ENCODE measurements at regions not wholly inside any gene's neighbourhood (a gene's known extent, or its start where the extent isn't known, plus 50 kb on each side); places are given as distances from the start of the nearest gene placed in this dataset.

DNA sequence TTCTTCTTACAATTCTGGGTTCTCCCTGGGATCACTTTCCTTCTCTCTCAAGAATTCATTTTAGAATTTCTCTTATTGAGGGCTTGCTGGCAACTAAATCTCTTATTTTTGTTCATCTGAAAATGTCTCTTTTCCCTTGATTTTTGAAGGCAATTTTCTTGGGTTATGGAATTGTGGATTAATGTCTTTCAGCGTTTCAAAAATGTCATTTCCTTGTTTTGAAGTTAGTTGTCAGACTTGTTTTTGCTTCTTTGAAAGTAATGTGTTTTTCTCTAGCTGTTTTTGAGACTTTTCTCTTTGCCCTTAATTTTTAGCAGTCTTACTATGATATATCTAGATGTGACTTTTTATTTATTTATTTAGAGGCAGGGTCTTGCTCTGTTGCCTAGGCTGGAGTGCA, 205.7 kb downstream of the CHIC2 start:
- ChIA-PET POLR2A (ENCODE audit: low non-redundant PET) (no interaction called here), CTCF (no interaction called here)
- H3K36me3 ChIP-seq (ENCODE audit: insufficient read depth, low read length, poor library complexity, severe bottlenecking), result no peaks in the 10 kb centered on the region
- no peak overlapping the region for H3K27ac ChIP-seq (ENCODE audit: low read depth, low read length, poor library complexity, severe bottlenecking)
- no peaks in the 10 kb centered on the region for H3K9me3 ChIP-seq (ENCODE audit: low read depth, low read length, poor library complexity, severe bottlenecking)
- H3K4me1 ChIP-seq (ENCODE audit: insufficient read depth, low read length, poor library complexity, severe bottlenecking), result no peaks in the 10 kb centered on the region
- no peak overlapping the region for H3K4me3 ChIP-seq (ENCODE audit: low read depth, low read length, poor library complexity, severe bottlenecking)
- TF ChIP-seq, protein P1, sequence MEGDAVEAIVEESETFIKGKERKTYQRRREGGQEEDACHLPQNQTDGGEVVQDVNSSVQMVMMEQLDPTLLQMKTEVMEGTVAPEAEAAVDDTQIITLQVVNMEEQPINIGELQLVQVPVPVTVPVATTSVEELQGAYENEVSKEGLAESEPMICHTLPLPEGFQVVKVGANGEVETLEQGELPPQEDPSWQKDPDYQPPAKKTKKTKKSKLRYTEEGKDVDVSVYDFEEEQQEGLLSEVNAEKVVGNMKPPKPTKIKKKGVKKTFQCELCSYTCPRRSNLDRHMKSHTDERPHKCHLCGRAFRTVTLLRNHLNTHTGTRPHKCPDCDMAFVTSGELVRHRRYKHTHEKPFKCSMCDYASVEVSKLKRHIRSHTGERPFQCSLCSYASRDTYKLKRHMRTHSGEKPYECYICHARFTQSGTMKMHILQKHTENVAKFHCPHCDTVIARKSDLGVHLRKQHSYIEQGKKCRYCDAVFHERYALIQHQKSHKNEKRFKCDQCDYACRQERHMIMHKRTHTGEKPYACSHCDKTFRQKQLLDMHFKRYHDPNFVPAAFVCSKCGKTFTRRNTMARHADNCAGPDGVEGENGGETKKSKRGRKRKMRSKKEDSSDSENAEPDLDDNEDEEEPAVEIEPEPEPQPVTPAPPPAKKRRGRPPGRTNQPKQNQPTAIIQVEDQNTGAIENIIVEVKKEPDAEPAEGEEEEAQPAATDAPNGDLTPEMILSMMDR (conservative IDR thresholded peaks at IDR 0.05; ENCODE audit: low read depth, low read length), result no peak
- no peak for TF ChIP-seq EZH2 (IDR thresholded peaks at IDR 0.05; ENCODE audit: borderline replicate concordance, low read depth, low read length, poor library complexity, severe bottlenecking)
- DNase-seq (ENCODE audit: low spot score), result no peak
- BruUV-seq (replicated peaks), result no TSS peak
- H3K27me3 ChIP-seq (replicated peaks; ENCODE audit: insufficient read depth, low read depth, low read length, poor library complexity), result no peaks in the 10 kb centered on the region
- intact Hi-C loops (cut with micrococcal nuclease; ENCODE audit: unreplicated experiment), result no loop called here

DNA sequence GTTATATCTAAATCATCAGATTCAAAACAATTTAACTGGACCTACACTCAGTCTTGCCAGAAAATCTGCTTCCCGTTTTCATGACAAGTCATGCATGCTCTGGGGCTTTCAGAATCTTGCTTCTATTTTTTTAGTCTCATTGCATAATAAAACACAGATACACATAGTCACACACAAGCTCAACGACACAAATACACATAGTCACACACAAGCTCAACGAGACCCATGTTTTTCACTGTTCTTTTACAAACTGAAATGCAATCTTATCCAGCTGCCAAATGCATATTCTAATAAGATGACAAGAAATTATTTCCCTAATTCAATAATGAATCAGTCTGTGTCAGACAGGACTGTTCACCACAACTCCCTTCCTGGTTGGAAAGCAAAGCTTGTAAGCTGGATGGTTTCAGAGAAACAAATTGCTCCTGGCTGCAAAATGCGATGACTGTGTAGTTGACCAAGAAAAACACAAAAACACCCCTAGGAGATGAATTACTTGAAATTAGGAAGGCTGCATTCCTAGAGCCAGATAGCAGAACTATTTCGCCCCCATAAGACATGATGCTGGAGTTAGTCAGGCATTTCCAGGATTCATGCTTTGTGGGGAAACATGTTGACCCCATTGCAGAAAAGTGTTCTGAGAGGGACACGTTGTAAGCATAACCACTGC, 208.7 kb downstream of the CHIC2 start:
- Histone ChIP-seq H3K4me1 (ENCODE audit: insufficient read depth, low read length, poor library complexity, severe bottlenecking) (no peaks in the 10 kb centered on the region), H3K4me3 (ENCODE audit: low read depth, low read length, poor library complexity, severe bottlenecking) (no peak overlapping the region), H3K27me3 (replicated peaks; ENCODE audit: insufficient read depth, low read depth, low read length, poor library complexity) (no peaks in the 10 kb centered on the region), H3K36me3 (ENCODE audit: insufficient read depth, low read length, poor library complexity, severe bottlenecking) (no peaks in the 10 kb centered on the region), H3K9me3 (ENCODE audit: low read depth, low read length, poor library complexity, severe bottlenecking) (no peaks in the 10 kb centered on the region), H3K27ac (ENCODE audit: low read depth, low read length, poor library complexity, severe bottlenecking) (no peak overlapping the region)
- TF ChIP-seq, protein P1 (conservative IDR thresholded peaks at IDR 0.05; ENCODE audit: low read depth, low read length), result no peak
- no peak for TF ChIP-seq EZH2 (IDR thresholded peaks at IDR 0.05; ENCODE audit: borderline replicate concordance, low read depth, low read length, poor library complexity, severe bottlenecking)
- POLR2A ChIA-PET (ENCODE audit: low non-redundant PET), result no interaction called here
- CTCF ChIA-PET, result no interaction called here
- no peak for DNase-seq (ENCODE audit: low spot score)
- intact Hi-C loops (cut with micrococcal nuclease; ENCODE audit: unreplicated experiment), result no loop called here
- no TSS peak for BruUV-seq (replicated peaks)

DNA sequence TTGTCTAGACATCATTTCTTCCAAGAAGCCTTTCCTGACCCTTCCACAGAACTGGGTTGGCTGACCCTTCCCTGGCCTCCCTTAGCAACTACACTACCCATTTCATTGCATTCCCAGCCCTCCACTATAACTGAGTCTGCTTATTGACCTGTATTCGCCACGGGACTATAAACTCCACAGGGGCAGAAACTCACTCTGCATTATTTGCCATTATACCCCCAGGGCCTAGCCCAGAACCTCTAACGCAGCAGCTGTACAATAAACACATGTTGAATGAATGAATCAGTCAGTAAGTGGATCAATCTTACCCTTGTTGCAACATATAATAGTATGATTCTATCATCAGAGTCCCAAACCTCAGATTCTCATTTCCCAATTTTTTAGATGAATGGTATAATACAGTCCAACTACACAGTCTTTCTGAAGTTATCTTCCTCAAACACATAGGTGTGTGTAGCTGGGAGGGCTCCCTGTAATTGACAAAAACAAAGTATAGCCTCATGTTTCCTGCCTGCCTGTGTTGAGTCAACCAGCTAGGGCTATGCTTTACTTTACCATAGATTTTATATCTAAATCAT, 209.3 kb downstream of the CHIC2 start:
- ChIA-PET POLR2A (ENCODE audit: low non-redundant PET) (no interaction called here), CTCF (no interaction called here)
- no peaks in the 10 kb centered on the region for H3K9me3 ChIP-seq (ENCODE audit: low read depth, low read length, poor library complexity, severe bottlenecking)
- no peaks in the 10 kb centered on the region for H3K27me3 ChIP-seq (replicated peaks; ENCODE audit: insufficient read depth, low read depth, low read length, poor library complexity)
- H3K36me3 ChIP-seq (ENCODE audit: insufficient read depth, low read length, poor library complexity, severe bottlenecking), result no peaks in the 10 kb centered on the region
- BruUV-seq (replicated peaks), result no TSS peak
- TF ChIP-seq, protein P1 (conservative IDR thresholded peaks at IDR 0.05; ENCODE audit: low read depth, low read length), result no peak
- TF ChIP-seq EZH2 (IDR thresholded peaks at IDR 0.05; ENCODE audit: borderline replicate concordance, low read depth, low read length, poor library complexity, severe bottlenecking), result no peak
- intact Hi-C loops (cut with micrococcal nuclease; ENCODE audit: unreplicated experiment), result no loop called here
- H3K27ac ChIP-seq (ENCODE audit: low read depth, low read length, poor library complexity, severe bottlenecking), result no peak overlapping the region
- no peak for DNase-seq (ENCODE audit: low spot score)
- H3K4me1 ChIP-seq (ENCODE audit: insufficient read depth, low read length, poor library complexity, severe bottlenecking), result no peaks in the 10 kb centered on the region
- no peak overlapping the region for H3K4me3 ChIP-seq (ENCODE audit: low read depth, low read length, poor library complexity, severe bottlenecking)
